NCI-H82 (cell line): ENCODE measurements at regions not wholly inside any gene's neighbourhood (a gene's known extent, or its start where the extent isn't known, plus 50 kb on each side); places are given as distances from the start of the nearest gene placed in this dataset.

ENCODE experiments used
- DNase-seq: peaks from one replicate; lab custom pipeline; 2025; lab: John Stamatoyannopoulos, UW

- DNase-seq = no peak
These were observed 82.4 kb upstream of the ZIC3 start for GRCh38 chrX:137483554-137483953.

GRCh38 chrX:137482136-137482535 is 83.8 kb upstream of the ZIC3 start:
- DNase-seq = no peak

GRCh38 chrX:137479386-137479785 is 86.5 kb upstream of the ZIC3 start:
- DNase-seq = no peak

- DNase-seq = no peak
These were observed 124.2 kb upstream of the ZIC3 start for GRCh38 chrX:137441711-137442110.

- DNase-seq = peak; percentile 51
These were observed 133.3 kb upstream of the ZIC3 start for GRCh38 chrX:137432609-137433008.

GRCh38 chrX:137431693-137432488 is 134.0 kb upstream of the ZIC3 start:
- peak; percentile 26 for DNase-seq

GRCh38 chrX:137430984-137431475 is 134.9 kb upstream of the ZIC3 start:
- DNase-seq = no peak

- no peak for DNase-seq
These were observed 135.6 kb upstream of the ZIC3 start for GRCh38 chrX:137430301-137430700.

GRCh38 chrX:137428766-137429591 is 136.9 kb upstream of the ZIC3 start:
- peak; percentile 24 for DNase-seq

GRCh38 chrX:137428221-137428661 is 137.7 kb upstream of the ZIC3 start:
- DNase-seq = peak; percentile 16

- DNase-seq = peak; percentile 16
These were observed 138.1 kb upstream of the ZIC3 start for GRCh38 chrX:137427816-137428215.

- DNase-seq = no peak
These were observed 138.5 kb upstream of the ZIC3 start for GRCh38 chrX:137427426-137427778.

GRCh38 chrX:137426695-137427425 is 139.1 kb upstream of the ZIC3 start:
- peak; percentile 55 for DNase-seq

GRCh38 chrX:137425986-137426385 is 139.9 kb upstream of the ZIC3 start:
- DNase-seq = peak; percentile 48

- peak; percentile 73 for DNase-seq
These were observed 140.5 kb upstream of the ZIC3 start for GRCh38 chrX:137425273-137425902.

GRCh38 chrX:137424679-137425078 is 141.2 kb upstream of the ZIC3 start:
- DNase-seq = peak; percentile 25

GRCh38 chrX:137423241-137423640 is 142.7 kb upstream of the ZIC3 start:
- DNase-seq = no peak

- DNase-seq = no peak
These were observed 147.8 kb upstream of the ZIC3 start for GRCh38 chrX:137418086-137418485.

- no peak for DNase-seq
These were observed 152.7 kb upstream of the ZIC3 start for GRCh38 chrX:137413190-137413589.

- no peak for DNase-seq
These were observed 160.3 kb upstream of the ZIC3 start for GRCh38 chrX:137405449-137406140.

- DNase-seq = no peak
These were observed 164.8 kb upstream of the ZIC3 start for GRCh38 chrX:137401092-137401491.
